GM06990 (cell line): ENCODE measurements at regions not wholly inside any gene's neighbourhood (a gene's known extent, or its start where the extent isn't known, plus 50 kb on each side); places are given as distances from the start of the nearest gene placed in this dataset.

ENCODE experiments used
- DNase-seq: peaks from one replicate; pipeline ENCODE4 v3.0.0-alpha.2; 2011; ENCODE audit not compliant: insufficient read length; ENCODE audit errors: extremely low read depth
- H3K27me3 ChIP-seq: replicated peaks from 2 replicates; pipeline ENCODE4 v1.6.0; 2011; ENCODE audit warnings: low read length; ENCODE audit not compliant: control insufficient read depth, insufficient read depth
- H3K36me3 ChIP-seq: 2 replicates; pipeline ENCODE4 v1.5.1; 2011; ENCODE audit warnings: low read length; ENCODE audit not compliant: control insufficient read depth, insufficient read depth
- H3K4me3 ChIP-seq: replicated peaks from 2 replicates; pipeline ENCODE4 v1.5.1; 2011; ENCODE audit warnings: low read depth, mild to moderate bottlenecking, control low read depth, low read length
- TF ChIP-seq, protein P1 (sequence below): IDR thresholded peaks from 2 replicates; pipeline ENCODE4 v1.5.1; 2011; ENCODE audit warnings: low read length, control low read depth, mild to moderate bottlenecking, inconsistent platforms; ENCODE audit not compliant: insufficient read depth, poor library complexity, severe bottlenecking

DNA sequence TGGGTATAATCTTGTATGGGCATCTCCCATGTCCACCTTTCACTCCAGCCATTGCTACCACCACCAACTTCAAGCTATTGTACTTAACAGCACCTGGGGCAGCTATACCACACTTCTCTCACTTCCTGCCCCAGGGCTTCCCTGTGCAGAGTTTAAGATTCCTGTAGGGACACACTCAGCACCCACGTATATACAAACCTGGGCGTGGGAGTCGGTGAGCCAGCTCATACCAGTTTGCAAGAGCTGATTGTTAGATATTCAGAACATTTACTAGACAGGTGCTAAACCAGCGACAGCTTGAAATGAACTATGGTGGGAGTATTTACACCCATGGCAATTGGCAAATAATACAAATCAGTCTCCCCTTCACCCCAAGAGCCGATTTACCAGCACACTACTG lies 114.8 kb upstream of the CSF3R start:
- no peak overlapping the region for H3K4me3 ChIP-seq
- H3K36me3 ChIP-seq, result no peaks in the 10 kb centered on the region
- no peak for DNase-seq
- no peaks in the 10 kb centered on the region; the same call in none of the 2 replicates for H3K27me3 ChIP-seq
- TF ChIP-seq, protein P1, sequence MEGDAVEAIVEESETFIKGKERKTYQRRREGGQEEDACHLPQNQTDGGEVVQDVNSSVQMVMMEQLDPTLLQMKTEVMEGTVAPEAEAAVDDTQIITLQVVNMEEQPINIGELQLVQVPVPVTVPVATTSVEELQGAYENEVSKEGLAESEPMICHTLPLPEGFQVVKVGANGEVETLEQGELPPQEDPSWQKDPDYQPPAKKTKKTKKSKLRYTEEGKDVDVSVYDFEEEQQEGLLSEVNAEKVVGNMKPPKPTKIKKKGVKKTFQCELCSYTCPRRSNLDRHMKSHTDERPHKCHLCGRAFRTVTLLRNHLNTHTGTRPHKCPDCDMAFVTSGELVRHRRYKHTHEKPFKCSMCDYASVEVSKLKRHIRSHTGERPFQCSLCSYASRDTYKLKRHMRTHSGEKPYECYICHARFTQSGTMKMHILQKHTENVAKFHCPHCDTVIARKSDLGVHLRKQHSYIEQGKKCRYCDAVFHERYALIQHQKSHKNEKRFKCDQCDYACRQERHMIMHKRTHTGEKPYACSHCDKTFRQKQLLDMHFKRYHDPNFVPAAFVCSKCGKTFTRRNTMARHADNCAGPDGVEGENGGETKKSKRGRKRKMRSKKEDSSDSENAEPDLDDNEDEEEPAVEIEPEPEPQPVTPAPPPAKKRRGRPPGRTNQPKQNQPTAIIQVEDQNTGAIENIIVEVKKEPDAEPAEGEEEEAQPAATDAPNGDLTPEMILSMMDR, result no peak

DNA sequence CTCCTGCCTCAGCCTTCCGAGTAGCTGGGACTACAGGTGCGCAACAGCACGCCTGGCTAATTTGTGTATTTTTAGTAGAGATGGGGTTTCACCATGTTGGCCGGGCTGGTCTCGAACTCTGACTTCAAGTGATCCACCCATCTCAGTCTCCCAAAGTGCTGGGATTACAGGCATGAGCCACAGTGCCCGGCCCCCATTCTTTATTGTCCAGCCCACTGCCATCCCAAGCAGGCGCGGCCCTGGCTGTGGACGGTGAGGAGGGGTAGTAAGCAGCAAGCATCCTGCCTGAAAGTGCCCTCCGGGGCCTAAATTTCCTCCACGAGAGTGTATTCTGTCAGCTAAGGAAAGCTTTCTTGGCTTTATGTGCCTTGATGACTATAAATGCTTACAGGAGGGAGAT lies 113.2 kb upstream of the CSF3R start:
- no peaks in the 10 kb centered on the region; the same call in none of the 2 replicates for H3K27me3 ChIP-seq
- TF ChIP-seq, protein P1, result no peak
- no peak overlapping the region for H3K4me3 ChIP-seq
- DNase-seq, result no peak
- no peaks in the 10 kb centered on the region for H3K36me3 ChIP-seq

DNA sequence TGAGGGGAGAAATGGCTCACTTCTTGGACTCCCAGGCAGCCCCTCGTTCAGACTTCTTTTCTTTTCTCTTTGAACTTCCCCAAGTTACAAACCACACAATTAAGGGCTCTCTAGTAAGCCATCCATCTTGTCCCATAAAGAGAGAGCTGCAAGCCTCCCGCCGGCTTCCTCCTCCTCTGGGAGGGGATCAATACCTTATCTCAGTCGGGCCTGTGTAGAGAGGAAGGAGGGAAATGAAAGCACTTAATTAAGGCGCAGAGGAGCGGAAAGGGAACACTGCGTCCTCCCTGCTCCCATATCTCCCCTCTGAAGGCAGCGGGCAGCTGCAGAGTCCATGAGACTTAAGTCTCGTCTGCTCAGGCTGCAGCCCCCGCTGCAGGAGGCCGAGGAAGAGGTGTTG lies 112.6 kb upstream of the CSF3R start:
- DNase-seq, result no peak
- Histone ChIP-seq H3K36me3 (no peaks in the 10 kb centered on the region), H3K27me3 (peaks cover 2% of the 10 kb centered on the region), H3K4me3 (no peak overlapping the region)
- TF ChIP-seq, protein P1, result no peak

DNA sequence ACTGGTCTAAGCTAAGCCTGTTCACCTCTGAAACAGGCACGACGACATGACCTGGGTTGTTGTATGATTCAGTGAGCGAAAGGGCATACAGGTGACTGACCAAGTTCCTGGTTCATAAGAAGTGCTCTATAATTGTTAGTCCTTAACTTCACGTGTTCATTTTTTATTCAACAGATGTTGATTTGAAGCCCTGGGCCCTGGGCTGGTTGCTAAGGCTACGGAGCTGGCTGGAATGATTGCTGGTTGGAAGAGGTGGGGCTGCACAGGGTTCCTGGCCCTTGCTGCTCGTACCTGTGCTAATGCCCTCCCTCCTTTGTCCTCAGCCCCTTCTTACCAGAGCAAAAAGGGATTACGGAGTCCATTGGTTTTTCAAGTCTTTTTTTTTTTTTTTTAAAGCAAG lies 111.3 kb upstream of the CSF3R start:
- DNase-seq, result no peak
- Histone ChIP-seq H3K4me3 (no peak overlapping the region), H3K36me3 (no peaks in the 10 kb centered on the region), H3K27me3 (peaks cover 5% of the 10 kb centered on the region)
- TF ChIP-seq, protein P1, result no peak

DNA sequence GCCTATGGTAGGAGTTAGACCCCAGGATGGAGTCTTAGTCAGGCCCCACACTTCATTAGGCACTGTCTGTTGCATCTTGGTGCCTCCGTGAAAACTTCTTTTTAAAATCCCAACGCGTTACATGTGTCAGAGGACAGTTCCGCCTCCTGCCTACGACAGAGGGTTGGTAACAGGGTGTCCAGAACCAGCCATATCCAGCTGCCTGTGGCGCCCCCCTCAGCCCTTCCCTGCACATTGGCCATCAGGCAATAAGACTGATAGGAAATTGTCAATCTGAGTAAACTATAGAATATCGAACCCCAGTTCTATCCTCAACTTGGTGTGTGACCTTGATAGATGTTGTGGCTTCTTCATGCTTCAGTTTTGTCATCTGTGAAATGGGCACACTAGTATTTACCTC lies 108.6 kb upstream of the CSF3R start:
- Histone ChIP-seq H3K27me3 (peaks cover 5% of the 10 kb centered on the region), H3K36me3 (no peaks in the 10 kb centered on the region), H3K4me3 (no peak overlapping the region)
- TF ChIP-seq, protein P1, result no peak
- DNase-seq, result no peak

DNA sequence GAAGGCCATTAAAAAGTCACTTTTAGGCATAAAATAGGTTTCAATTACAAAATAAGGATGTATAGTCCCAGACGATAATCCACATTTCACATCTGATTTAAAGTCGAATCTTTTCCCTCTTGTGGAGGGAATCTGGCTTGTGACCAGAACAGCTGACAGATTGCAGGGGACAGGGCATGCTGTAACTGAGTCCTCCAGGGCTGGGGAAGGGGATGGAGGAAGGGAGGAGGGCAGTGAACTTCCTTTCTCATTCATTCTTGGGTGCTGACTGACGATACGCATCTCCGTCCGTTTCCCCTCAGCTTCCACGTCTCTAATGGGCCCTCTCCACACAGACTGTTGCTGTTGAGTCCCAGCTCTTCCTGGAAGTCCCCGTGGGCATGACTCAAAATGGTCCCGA lies 108.1 kb upstream of the CSF3R start:
- no peaks in the 10 kb centered on the region for H3K36me3 ChIP-seq
- H3K27me3 ChIP-seq, result peaks cover 5% of the 10 kb centered on the region
- DNase-seq, result no peak
- TF ChIP-seq, protein P1, result no peak
- no peak overlapping the region for H3K4me3 ChIP-seq
